ENCODE measurements at regions not wholly inside any gene's neighbourhood (a gene's known extent, or its start where the extent isn't known, plus 50 kb on each side); places are given as distances from the start of the nearest gene placed in this dataset.

- no TSS peak for BruUV-seq (replicated peaks)
- Histone ChIP-seq H3K9me3 (ENCODE audit: low read length) (no peaks in the 10 kb centered on the region), H3K4me2 (ENCODE audit: low read length) (no peak overlapping the region), H3K79me2 (ENCODE audit: insufficient read depth, low read depth, low read length) (no peaks in the 10 kb centered on the region), H3K36me3 (ENCODE audit: insufficient read depth, low read length) (no peaks in the 10 kb centered on the region), H3K27ac (ENCODE audit: low read depth, low read length, poor library complexity, severe bottlenecking) (no peak overlapping the region), H3K4me1 (ENCODE audit: insufficient read depth, low read length, poor library complexity, severe bottlenecking) (no peaks in the 10 kb centered on the region), H2AFZ (ENCODE audit: low read length) (no peak overlapping the region), H3K4me3 (ENCODE audit: low read depth, low read length, poor library complexity, severe bottlenecking) (no peak overlapping the region), H4K20me1 (ENCODE audit: insufficient read depth, low read length) (no peaks in the 10 kb centered on the region), H3K9me2 (ENCODE audit: insufficient read depth, low read length) (no peaks in the 10 kb centered on the region)
- no peak for DNase-seq (ENCODE audit: low spot score)
- intact Hi-C loops (cut with micrococcal nuclease; ENCODE audit: unreplicated experiment): no loop called here
- TF ChIP-seq EZH2phosphoT487 (IDR thresholded peaks at IDR 0.05; ENCODE audit: borderline replicate concordance, low read depth, low read length) (no peak), CTCF (conservative IDR thresholded peaks at IDR 0.05; ENCODE audit: low read length) (no peak)
- POLR2A ChIA-PET: interaction anchor here (0.5 kb wide), 1 partner anchor 137 kb away, joined by 3 read pairs; no protein-coding TSS in a partner anchor
- CTCF ChIA-PET (ENCODE audit: unreplicated experiment): no interaction called here
Measured at GRCh38 chr2:38152913-38153312, 77.0 kb upstream of the CYP1B1 start.

GRCh38 chr2:38152035-38152434 is 76.1 kb upstream of the CYP1B1 start:
- no peak for TF ChIP-seq CTCF (conservative IDR thresholded peaks at IDR 0.05; ENCODE audit: low read length)
- no peak for TF ChIP-seq EZH2phosphoT487 (IDR thresholded peaks at IDR 0.05; ENCODE audit: borderline replicate concordance, low read depth, low read length)
- Histone ChIP-seq H4K20me1 (ENCODE audit: insufficient read depth, low read length) (no peaks in the 10 kb centered on the region), H3K9me3 (ENCODE audit: low read length) (no peaks in the 10 kb centered on the region), H3K27ac (ENCODE audit: low read depth, low read length, poor library complexity, severe bottlenecking) (no peak overlapping the region), H2AFZ (ENCODE audit: low read length) (no peak overlapping the region), H3K79me2 (ENCODE audit: insufficient read depth, low read depth, low read length) (no peaks in the 10 kb centered on the region), H3K9me2 (ENCODE audit: insufficient read depth, low read length) (no peaks in the 10 kb centered on the region), H3K4me1 (ENCODE audit: insufficient read depth, low read length, poor library complexity, severe bottlenecking) (no peaks in the 10 kb centered on the region), H3K4me3 (ENCODE audit: low read depth, low read length, poor library complexity, severe bottlenecking) (no peak overlapping the region), H3K36me3 (ENCODE audit: insufficient read depth, low read length) (no peaks in the 10 kb centered on the region), H3K4me2 (ENCODE audit: low read length) (no peak overlapping the region)
- ChIA-PET CTCF (ENCODE audit: unreplicated experiment) (no interaction called here), POLR2A (no interaction called here)
- BruUV-seq (replicated peaks): no TSS peak
- DNase-seq (ENCODE audit: low spot score): no peak
- intact Hi-C loops (cut with micrococcal nuclease; ENCODE audit: unreplicated experiment): no loop called here

GRCh38 chr2:38149531-38149930 is 73.6 kb upstream of the CYP1B1 start:
- no peak overlapping the region for H3K27ac ChIP-seq (ENCODE audit: low read depth, low read length, poor library complexity, severe bottlenecking)
- no peak overlapping the region for H3K4me2 ChIP-seq (ENCODE audit: low read length)
- H2AFZ ChIP-seq (ENCODE audit: low read length): no peak overlapping the region
- H3K9me3 ChIP-seq (ENCODE audit: low read length): no peaks in the 10 kb centered on the region
- H3K4me3 ChIP-seq (ENCODE audit: low read depth, low read length, poor library complexity, severe bottlenecking): no peak overlapping the region
- intact Hi-C loops (cut with micrococcal nuclease; ENCODE audit: unreplicated experiment): no loop called here
- no peaks in the 10 kb centered on the region for H3K9me2 ChIP-seq (ENCODE audit: insufficient read depth, low read length)
- H3K36me3 ChIP-seq (ENCODE audit: insufficient read depth, low read length): no peaks in the 10 kb centered on the region
- no peak for DNase-seq (ENCODE audit: low spot score)
- CTCF ChIA-PET (ENCODE audit: unreplicated experiment): no interaction called here
- TF ChIP-seq CTCF (conservative IDR thresholded peaks at IDR 0.05; ENCODE audit: low read length) (no peak), EZH2phosphoT487 (IDR thresholded peaks at IDR 0.05; ENCODE audit: borderline replicate concordance, low read depth, low read length) (no peak)
- H3K4me1 ChIP-seq (ENCODE audit: insufficient read depth, low read length, poor library complexity, severe bottlenecking): no peaks in the 10 kb centered on the region
- H3K79me2 ChIP-seq (ENCODE audit: insufficient read depth, low read depth, low read length): no peaks in the 10 kb centered on the region
- BruUV-seq (replicated peaks): no TSS peak
- POLR2A ChIA-PET: no interaction called here
- H4K20me1 ChIP-seq (ENCODE audit: insufficient read depth, low read length): no peaks in the 10 kb centered on the region
